Osteoblast (primary cell): ENCODE measurements at regions not wholly inside any gene's neighbourhood (a gene's known extent, or its start where the extent isn't known, plus 50 kb on each side); places are given as distances from the start of the nearest gene placed in this dataset.

Source experiments
- DNase-seq: peaks from one replicate; pipeline ENCODE4 v3.0.0; 2011; ENCODE audit warnings: low spot score, mixed read lengths; ENCODE audit not compliant: insufficient read length; ENCODE audit errors: missing footprints
- H2AFZ ChIP-seq: 2 replicates; pipeline ENCODE4 v1.6.0; 2011; ENCODE audit warnings: mild to moderate bottlenecking, low read length
- H3K27ac ChIP-seq: 2 replicates; pipeline ENCODE4 v1.5.1; 2011; ENCODE audit warnings: mild to moderate bottlenecking, low read depth, low read length, moderate library complexity
- H3K27me3 ChIP-seq: 2 replicates; pipeline ENCODE4 v1.6.0; 2012; ENCODE audit warnings: mild to moderate bottlenecking, control low read depth, inconsistent platforms, low read length, moderate library complexity; ENCODE audit not compliant: insufficient read depth
- H3K36me3 ChIP-seq: 2 replicates; pipeline ENCODE4 v1.5.1; 2011; ENCODE audit warnings: mild to moderate bottlenecking, low read length, control low read depth, moderate library complexity; ENCODE audit not compliant: insufficient read depth
- H3K4me1 ChIP-seq: 2 replicates; pipeline ENCODE4 v1.5.1; 2011; ENCODE audit warnings: mild to moderate bottlenecking, low read length, control low read depth, moderate library complexity; ENCODE audit not compliant: insufficient read depth
- H3K4me2 ChIP-seq: 2 replicates; pipeline ENCODE4 v1.6.0; 2011; ENCODE audit warnings: mild to moderate bottlenecking, low read length; ENCODE audit not compliant: insufficient read depth
- H3K4me3 ChIP-seq: fragments of 200-600 bp; sonication (generic); 3 replicates; pipeline ENCODE4 v1.5.1; 2012; ENCODE audit warnings: mild to moderate bottlenecking, low read length, inconsistent platforms; ENCODE audit not compliant: insufficient read depth
- H3K79me2 ChIP-seq: 2 replicates; pipeline ENCODE4 v1.6.0; 2012; ENCODE audit warnings: mild to moderate bottlenecking, low read length, control low read depth, inconsistent platforms; ENCODE audit not compliant: insufficient read depth
- H3K9me3 ChIP-seq: 2 replicates; pipeline ENCODE4 v1.5.1; 2011; ENCODE audit warnings: low read depth, low read length, control low read depth
- H4K20me1 ChIP-seq: 2 replicates; pipeline ENCODE4 v1.6.0; 2012; ENCODE audit warnings: mild to moderate bottlenecking, low read length, control low read depth; ENCODE audit not compliant: insufficient read depth
- CTCF ChIP-seq: IDR thresholded peaks from 2 replicates; pipeline ENCODE4 v1.5.1; 2011; ENCODE audit warnings: mild to moderate bottlenecking, low read depth, low read length, moderate library complexity; ENCODE audit errors: extremely low read depth

GRCh38 chr11:127710831-127711230, 710.3 kb upstream of the KIRREL3 start:
- DNase-seq, result no peak
- no peaks in the 10 kb centered on the region for H3K79me2 ChIP-seq

GRCh38 chr11:127709960-127710359, 709.4 kb upstream of the KIRREL3 start:
- TF ChIP-seq CTCF, result no peak
- Histone ChIP-seq H2AFZ (no peak overlapping the region), H3K27ac (no peak overlapping the region), H4K20me1 (no peaks in the 10 kb centered on the region), H3K4me2 (no peak overlapping the region), H3K36me3 (no peaks in the 10 kb centered on the region), H3K79me2 (no peaks in the 10 kb centered on the region), H3K4me1 (no peaks in the 10 kb centered on the region), H3K27me3 (no peaks in the 10 kb centered on the region), H3K4me3 (no peak overlapping the region), H3K9me3 (no peaks in the 10 kb centered on the region)
- no peak for DNase-seq

More at GRCh38 chr11:127710831-127711230, 710.3 kb upstream of the KIRREL3 start:
- Histone ChIP-seq H3K36me3 (no peaks in the 10 kb centered on the region), H3K4me3 (no peak overlapping the region), H3K9me3 (no peaks in the 10 kb centered on the region), H3K4me1 (no peaks in the 10 kb centered on the region), H2AFZ (no peak overlapping the region), H3K27me3 (no peaks in the 10 kb centered on the region), H4K20me1 (no peaks in the 10 kb centered on the region), H3K27ac (no peak overlapping the region), H3K4me2 (no peak overlapping the region)
- no peak for TF ChIP-seq CTCF

- Histone ChIP-seq H3K9me3 (no peaks in the 10 kb centered on the region), H3K79me2 (no peaks in the 10 kb centered on the region), H3K4me3 (no peak overlapping the region), H3K27me3 (no peaks in the 10 kb centered on the region), H3K4me2 (no peak overlapping the region), H4K20me1 (no peaks in the 10 kb centered on the region), H2AFZ (no peak overlapping the region), H3K27ac (no peak overlapping the region), H3K36me3 (no peaks in the 10 kb centered on the region), H3K4me1 (no peaks in the 10 kb centered on the region)
- no peak for DNase-seq
- no peak for TF ChIP-seq CTCF
Measured at GRCh38 chr11:127693686-127694085, 693.1 kb upstream of the KIRREL3 start.

- Histone ChIP-seq H3K27ac (no peak overlapping the region), H3K27me3 (no peaks in the 10 kb centered on the region), H3K4me3 (no peak overlapping the region), H2AFZ (no peak overlapping the region), H3K4me1 (no peaks in the 10 kb centered on the region), H3K9me3 (no peaks in the 10 kb centered on the region), H3K79me2 (no peaks in the 10 kb centered on the region), H3K4me2 (no peak overlapping the region), H3K36me3 (no peaks in the 10 kb centered on the region), H4K20me1 (no peaks in the 10 kb centered on the region)
- DNase-seq, result no peak
- TF ChIP-seq CTCF, result no peak
Measured at GRCh38 chr11:127683321-127683720, 682.8 kb upstream of the KIRREL3 start.
